HG03558 (cell line): ENCODE measurements at regions not wholly inside any gene's neighbourhood (a gene's known extent, or its start where the extent isn't known, plus 50 kb on each side); places are given as distances from the start of the nearest gene placed in this dataset.

Experiments
- ATAC-seq: cut with Tn5 transposase; IDR thresholded peaks from one replicate; pipeline ENCODE4 v1.9.1; 2021; ENCODE audit warnings: moderate number of reproducible peaks; ENCODE audit not compliant: unreplicated experiment; ENCODE audit errors: extremely low read depth

GRCh38 chr2:8279506-8279905 lies 402.4 kb upstream of the ID2 start:
- ATAC-seq: no peak

GRCh38 chr2:8281234-8281633 lies 400.6 kb upstream of the ID2 start:
- no peak for ATAC-seq

DNA sequence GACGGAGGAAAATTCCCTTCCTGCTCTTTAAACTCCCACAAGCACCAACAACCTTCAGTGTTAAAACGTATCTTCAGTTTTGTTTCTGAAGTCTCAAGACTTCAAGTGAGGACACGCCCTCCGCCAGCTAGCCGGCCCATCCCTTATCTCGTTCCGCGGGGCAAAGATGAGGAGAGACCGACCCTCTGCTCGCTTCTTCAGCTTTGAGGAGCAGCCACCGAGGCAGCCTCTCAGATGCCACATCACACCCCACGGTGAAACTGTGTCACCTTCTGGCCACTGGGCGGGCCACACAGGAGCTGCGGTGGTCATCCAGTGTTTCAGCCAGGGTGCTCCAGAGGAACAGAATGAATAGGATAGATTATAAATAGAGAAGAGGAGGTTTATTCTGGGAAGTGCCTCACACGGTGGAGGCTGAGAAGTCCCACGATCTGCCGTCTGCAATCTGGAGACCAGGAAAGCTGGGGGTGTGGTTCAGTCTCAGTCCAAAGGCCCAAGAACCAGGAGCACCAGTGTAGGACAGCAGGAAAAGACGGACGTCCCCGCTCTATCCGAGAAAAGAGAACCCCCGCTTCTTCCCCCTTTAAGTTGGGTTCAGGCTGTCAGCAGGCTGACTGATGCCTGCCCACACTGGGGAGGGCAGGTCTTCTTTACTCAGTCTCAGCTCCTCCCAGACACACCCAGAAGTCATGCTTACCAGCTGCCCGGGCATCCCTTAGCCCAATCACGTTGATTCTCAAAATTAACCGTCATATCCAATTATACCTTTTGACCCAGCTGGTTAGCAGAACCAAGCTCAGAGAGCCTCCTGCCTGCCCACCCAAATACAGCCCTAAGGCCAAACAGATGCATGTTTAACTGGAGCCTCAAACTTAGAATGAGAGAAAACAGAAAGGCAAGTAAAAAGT lies 399.7 kb upstream of the ID2 start:
- ATAC-seq: no peak

DNA sequence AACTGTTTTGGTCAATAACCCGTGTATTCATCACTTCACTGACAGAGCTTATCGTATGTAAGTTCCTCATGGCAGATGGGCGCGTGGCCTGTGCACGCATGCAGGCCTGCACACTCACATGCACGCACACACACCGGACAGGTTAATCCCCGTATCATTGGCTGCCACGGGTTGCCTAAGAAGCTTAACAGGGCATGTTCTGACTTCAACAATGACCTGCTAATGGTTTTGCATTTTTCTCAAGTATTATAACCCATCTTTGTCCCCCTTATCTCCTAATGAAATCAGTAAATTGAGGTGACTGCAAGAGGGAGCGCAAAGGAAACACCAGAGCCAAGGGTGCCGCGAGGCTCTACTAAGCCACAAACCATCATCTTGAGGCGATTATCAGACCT lies 399.0 kb upstream of the ID2 start:
- ATAC-seq: no peak

DNA sequence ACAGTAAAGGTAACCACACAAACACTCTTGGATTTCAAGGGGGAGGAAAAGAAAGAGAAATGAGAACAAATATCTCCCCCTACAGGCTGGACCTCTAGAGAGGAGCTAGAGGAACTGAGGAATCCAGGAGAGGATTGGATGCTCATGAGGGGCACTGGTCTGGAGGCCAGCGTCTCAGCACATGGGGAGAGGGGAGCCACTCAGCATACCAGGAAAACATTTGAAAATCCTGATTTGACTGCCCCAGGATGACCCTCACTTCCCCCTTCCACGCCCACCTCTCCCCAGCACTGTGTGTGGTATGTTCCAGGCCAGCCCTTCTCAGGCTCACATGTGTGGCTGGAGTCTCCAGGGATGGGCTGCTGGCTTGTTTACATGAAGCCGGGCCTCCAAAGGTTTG lies 396.8 kb upstream of the ID2 start:
- no peak for ATAC-seq

GRCh38 chr2:8285898-8286297 lies 396.0 kb upstream of the ID2 start:
- ATAC-seq: no peak

GRCh38 chr2:8288206-8288605 lies 393.6 kb upstream of the ID2 start:
- no peak for ATAC-seq

DNA sequence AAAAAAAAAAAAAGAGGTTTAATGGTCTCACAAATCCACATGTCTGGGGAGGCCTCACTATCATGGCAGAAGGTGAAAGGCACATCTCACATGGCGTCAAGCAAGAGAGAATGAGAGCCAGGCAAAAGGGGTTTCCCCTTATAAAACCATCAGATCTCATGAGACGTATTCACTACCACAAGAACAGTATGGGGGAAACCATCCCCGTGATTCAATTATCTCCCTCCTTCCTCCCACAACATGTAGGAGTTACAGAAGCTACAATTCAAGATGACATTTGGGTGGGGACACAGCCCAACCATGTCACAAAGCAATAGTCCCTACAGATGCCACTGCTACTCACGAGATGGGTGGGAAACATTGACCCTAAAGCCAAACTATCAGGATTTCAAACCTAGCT lies 392.7 kb upstream of the ID2 start:
- ATAC-seq: no peak

DNA sequence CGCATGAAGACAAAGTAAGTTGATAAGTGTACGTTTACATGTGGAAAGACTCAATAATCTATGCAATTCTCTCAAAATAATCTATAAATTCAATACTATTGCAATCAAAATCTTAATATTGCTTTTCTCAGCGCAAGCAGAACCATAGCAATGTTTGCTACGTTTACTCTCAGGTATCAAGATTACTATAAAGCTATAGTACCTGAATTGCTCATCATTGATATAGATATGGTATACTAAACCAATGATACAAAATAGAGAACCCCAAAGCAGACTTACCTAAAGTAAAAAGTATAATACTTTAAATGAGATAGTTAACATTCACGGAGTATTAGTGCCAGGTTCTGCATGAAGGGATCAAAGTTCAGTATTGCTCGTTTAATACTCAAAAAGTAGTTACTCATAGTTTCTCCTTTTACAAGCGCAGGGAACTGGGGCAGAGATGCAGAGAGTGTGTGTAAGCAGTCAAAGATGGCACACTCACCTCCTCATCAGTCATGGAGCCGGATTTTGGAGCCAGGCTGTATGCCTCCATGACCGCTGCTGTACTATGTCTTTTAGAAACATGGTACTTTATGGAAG lies 391.0 kb upstream of the ID2 start:
- no peak for ATAC-seq

DNA sequence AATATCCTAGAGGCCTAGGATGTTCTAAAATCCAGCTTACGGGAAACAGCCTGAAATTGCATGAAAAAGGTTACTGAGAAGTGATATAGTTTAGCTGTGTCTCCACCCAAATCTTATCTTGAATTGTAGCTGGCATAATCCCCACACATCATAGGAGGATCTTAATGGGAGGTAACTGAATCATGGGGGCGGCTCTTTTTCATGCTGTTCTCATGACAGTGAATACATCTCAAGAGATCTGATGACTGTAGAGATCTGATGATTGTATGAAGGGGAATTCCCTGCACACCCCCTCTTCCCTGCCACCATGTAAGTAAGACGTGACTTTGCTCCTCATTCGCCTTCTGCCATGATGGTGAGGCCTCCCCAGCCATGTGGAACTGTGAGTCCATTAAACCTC lies 385.6 kb upstream of the ID2 start:
- no peak for ATAC-seq

DNA sequence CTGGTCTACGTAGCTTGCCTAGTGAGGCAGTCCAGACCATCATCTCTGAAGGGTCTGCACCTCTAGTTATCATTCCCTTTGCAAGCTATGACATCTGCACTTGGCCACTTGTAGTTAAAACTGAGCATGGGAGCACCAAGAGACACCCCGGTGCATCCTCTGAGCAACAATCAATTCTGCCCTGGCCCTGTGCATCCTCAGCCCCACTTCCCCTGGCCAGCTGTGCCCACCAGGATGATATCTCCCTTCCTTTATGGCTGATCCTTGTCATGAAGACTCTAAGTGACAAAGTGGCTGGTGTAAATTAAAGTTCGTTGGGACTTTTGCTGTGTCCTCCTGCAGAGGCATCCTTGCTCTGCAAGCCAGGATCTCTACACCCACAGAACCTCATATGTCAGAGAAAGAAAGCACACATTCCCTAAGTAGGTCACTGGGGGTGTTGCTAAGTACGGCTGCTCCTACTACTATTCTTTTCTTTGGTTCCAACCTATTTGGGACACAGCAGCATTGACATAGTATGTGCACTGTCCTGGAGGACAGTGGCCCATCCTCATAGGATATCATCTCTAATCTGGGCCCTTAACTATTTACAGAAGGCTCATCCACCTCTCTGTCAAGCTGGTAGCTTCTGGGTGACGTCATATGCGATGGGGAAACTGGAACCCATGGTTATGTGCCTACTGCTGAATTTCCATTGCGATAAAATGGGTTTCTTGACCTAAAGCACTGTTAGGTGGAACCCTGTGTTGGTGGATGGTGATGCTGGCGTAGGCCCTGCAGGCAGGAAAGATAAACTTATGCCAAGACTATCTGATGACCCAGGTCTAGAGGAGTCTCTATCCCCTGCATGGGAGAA lies 384.3 kb upstream of the ID2 start:
- ATAC-seq: no peak

- no peak for ATAC-seq
These were observed 383.1 kb upstream of the ID2 start for GRCh38 chr2:8298783-8299182.

GRCh38 chr2:8300216-8300615 lies 381.6 kb upstream of the ID2 start:
- no peak for ATAC-seq

GRCh38 chr2:8300905-8301304 lies 381.0 kb upstream of the ID2 start:
- no peak for ATAC-seq

- peak; percentile 51 for ATAC-seq
These were observed 378.5 kb upstream of the ID2 start for GRCh38 chr2:8303322-8303832.

DNA sequence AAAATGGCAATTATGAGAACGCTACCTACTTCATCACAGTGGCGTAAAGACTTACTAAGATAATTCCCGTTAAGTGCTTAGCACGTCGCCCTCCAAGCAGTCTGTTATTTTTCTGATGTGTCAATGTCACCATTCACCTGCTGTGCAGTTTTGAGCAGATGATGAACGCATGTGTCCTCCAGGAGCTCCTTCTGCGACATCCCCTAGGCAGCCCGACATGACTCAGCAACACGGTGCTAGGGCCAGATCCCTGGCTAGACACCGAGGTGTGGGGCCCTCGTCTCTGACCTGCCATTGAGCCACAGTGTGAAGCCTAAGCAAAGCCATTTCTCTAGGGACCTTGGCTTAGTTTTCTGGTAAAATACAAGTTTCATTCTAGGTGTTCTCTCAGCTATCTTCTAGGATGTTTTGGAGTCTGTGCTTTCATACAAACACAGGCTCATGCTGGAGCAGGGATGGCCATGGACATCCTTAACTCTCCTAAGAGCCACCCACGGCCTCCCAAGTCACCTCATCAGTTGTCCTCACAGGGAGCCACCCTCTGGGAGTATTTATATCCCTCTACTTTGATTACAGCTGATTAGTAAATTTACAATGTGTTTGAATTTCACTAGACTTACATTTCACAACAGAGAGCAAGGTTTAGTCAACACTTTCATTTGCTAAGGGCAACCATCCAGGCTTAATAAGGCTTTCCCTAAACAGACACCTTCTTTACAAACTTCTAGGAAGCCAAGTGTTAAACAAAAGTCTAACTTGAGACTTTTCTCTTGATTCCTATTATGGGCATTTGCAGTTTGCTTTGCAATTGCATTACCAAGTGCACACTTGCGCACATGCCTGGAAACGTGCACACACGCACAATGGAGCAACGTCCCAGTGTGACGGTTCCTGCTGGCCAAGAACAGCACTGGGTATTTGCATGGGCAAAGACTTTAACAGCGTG lies 376.8 kb upstream of the ID2 start:
- no peak for ATAC-seq

- ATAC-seq: no peak
These were observed 375.1 kb upstream of the ID2 start for GRCh38 chr2:8306530-8307351.

- no peak for ATAC-seq
These were observed 374.2 kb upstream of the ID2 start for GRCh38 chr2:8307606-8308180.

- no peak for ATAC-seq
These were observed 372.7 kb upstream of the ID2 start for GRCh38 chr2:8309131-8309530.
